ENCODE measurements at regions not wholly inside any gene's neighbourhood (a gene's known extent, or its start where the extent isn't known, plus 50 kb on each side); places are given as distances from the start of the nearest gene placed in this dataset.

GRCh38 chr9:82498541-82499317, 510.2 kb downstream of the SPATA31D1 start:
- TF ChIP-seq, protein P1, sequence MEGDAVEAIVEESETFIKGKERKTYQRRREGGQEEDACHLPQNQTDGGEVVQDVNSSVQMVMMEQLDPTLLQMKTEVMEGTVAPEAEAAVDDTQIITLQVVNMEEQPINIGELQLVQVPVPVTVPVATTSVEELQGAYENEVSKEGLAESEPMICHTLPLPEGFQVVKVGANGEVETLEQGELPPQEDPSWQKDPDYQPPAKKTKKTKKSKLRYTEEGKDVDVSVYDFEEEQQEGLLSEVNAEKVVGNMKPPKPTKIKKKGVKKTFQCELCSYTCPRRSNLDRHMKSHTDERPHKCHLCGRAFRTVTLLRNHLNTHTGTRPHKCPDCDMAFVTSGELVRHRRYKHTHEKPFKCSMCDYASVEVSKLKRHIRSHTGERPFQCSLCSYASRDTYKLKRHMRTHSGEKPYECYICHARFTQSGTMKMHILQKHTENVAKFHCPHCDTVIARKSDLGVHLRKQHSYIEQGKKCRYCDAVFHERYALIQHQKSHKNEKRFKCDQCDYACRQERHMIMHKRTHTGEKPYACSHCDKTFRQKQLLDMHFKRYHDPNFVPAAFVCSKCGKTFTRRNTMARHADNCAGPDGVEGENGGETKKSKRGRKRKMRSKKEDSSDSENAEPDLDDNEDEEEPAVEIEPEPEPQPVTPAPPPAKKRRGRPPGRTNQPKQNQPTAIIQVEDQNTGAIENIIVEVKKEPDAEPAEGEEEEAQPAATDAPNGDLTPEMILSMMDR (IDR thresholded peaks at IDR 0.05; ENCODE audit: borderline replicate concordance, extremely low read depth, low read length, poor library complexity, severe bottlenecking): no peak
- TF ChIP-seq EZH2 (IDR thresholded peaks at IDR 0.05; ENCODE audit: borderline replicate concordance, low read depth, low read length, severe bottlenecking): no peak
